GM12874 (cell line): ENCODE measurements at regions not wholly inside any gene's neighbourhood (a gene's known extent, or its start where the extent isn't known, plus 50 kb on each side); places are given as distances from the start of the nearest gene placed in this dataset.

Experiments used
- CTCF ChIP-seq: IDR thresholded peaks from 2 replicates; pipeline ENCODE4 v1.5.1; 2011; ENCODE audit warnings: low read depth, mild to moderate bottlenecking, control low read depth, low read length, moderate library complexity; ENCODE audit not compliant: insufficient read depth

- no peak for TF ChIP-seq CTCF
Observed at GRCh38 chr14:52119030-52119429, 50.2 kb upstream of the NID2 start.
